Ishikawa (cell line): ENCODE measurements at regions not wholly inside any gene's neighbourhood (a gene's known extent, or its start where the extent isn't known, plus 50 kb on each side); places are given as distances from the start of the nearest gene placed in this dataset.

Experiments
- CEBPB ChIP-seq: IDR thresholded peaks from 2 replicates; pipeline ENCODE4 v1.6.1; 2012
- TF ChIP-seq, protein P1 (sequence below): IDR thresholded peaks from 2 replicates; pipeline ENCODE4 v1.6.1; 2012; ENCODE audit warnings: low read depth, mild to moderate bottlenecking

DNA sequence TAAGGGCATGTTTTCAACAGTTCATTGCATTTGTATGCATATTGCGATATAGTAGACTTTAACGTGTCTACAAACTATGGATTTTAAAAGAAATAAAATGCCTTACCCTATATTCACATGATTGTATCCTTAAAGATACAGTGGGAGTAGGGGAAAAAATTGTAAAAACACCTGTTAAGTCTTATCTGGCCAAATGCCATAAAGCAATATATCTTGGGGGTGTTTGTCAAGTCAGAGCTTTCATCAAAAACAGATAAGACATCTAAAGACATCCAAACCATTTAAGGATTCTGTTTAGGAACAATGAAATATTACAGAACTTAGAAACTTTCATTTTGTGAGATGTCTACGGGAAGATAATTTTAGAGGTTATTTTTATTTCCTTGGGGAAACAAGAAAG lies 152.3 kb downstream of the AASDH start:
- TF ChIP-seq, protein P1, sequence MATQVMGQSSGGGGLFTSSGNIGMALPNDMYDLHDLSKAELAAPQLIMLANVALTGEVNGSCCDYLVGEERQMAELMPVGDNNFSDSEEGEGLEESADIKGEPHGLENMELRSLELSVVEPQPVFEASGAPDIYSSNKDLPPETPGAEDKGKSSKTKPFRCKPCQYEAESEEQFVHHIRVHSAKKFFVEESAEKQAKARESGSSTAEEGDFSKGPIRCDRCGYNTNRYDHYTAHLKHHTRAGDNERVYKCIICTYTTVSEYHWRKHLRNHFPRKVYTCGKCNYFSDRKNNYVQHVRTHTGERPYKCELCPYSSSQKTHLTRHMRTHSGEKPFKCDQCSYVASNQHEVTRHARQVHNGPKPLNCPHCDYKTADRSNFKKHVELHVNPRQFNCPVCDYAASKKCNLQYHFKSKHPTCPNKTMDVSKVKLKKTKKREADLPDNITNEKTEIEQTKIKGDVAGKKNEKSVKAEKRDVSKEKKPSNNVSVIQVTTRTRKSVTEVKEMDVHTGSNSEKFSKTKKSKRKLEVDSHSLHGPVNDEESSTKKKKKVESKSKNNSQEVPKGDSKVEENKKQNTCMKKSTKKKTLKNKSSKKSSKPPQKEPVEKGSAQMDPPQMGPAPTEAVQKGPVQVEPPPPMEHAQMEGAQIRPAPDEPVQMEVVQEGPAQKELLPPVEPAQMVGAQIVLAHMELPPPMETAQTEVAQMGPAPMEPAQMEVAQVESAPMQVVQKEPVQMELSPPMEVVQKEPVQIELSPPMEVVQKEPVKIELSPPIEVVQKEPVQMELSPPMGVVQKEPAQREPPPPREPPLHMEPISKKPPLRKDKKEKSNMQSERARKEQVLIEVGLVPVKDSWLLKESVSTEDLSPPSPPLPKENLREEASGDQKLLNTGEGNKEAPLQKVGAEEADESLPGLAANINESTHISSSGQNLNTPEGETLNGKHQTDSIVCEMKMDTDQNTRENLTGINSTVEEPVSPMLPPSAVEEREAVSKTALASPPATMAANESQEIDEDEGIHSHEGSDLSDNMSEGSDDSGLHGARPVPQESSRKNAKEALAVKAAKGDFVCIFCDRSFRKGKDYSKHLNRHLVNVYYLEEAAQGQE: no peak
- no peak for TF ChIP-seq CEBPB
